ENCODE measurements at regions not wholly inside any gene's neighbourhood (a gene's known extent, or its start where the extent isn't known, plus 50 kb on each side); places are given as distances from the start of the nearest gene placed in this dataset.

DNA sequence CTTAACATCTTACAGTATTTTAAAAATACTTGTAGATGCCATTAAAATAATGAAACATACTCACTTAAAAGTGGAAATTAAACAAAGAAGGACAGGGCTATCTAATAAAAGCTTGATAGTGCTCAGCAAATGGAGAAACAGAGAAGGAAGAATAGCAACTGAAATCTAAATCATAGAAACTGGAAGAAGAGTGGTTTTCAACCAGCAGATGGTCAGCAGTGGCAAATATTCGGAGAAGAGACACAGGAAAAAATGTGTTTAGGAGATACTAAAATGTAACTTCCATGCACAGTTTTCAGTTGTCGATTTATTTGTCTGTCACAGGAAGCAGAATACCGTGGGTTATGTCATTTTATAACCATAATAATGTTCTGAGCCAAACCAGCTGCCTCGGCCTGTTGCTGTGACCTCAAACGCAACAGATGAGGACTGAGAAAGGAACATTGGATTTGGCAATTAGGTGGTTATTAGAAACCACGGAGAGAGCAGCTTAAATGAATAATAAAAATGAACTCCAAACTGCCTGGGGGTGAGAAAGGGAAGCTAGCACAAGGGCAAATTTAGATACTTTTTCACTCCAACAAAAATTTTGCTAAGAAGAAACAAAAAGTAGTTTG lies 246.6 kb upstream of the KCNMB2 start:
- POLR2A ChIA-PET (ENCODE audit: partially characterized antibody) = no interaction called here
- WGBS, 2 experiments (ENCODE audit: extremely low coverage in 1 of 2, insufficient coverage in 1 of 2, insufficient read length in 1 of 2, insufficient replicate concordance in 2 of 2, low coverage in 1 of 2, low lambda C conversion rate in 2 of 2, missing lambda C conversion rate in 1 of 2) = 94% methylated on average over 6 of the region's 6 CpGs; no CpG with 5 or more reads in 1 of the 2 experiments
- H3K23ac ChIP-seq (ENCODE audit: insufficient read length) = no peak overlapping the region
- CTCF ChIA-PET (ENCODE audit: partially characterized antibody) = no interaction called here
- H3K4me3 ChIP-seq (ENCODE audit: extremely low read depth in 1 of 4, insufficient read depth in 2 of 4, low read depth in 3 of 4, low read length in 4 of 4) = no peak overlapping the region
- H2BK15ac ChIP-seq (ENCODE audit: low read length) = no peak overlapping the region
- H2AK5ac ChIP-seq (ENCODE audit: low read depth, low read length) = no peak overlapping the region
- no peak overlapping the region for H4K91ac ChIP-seq (replicated peaks; ENCODE audit: insufficient read length, low read length)
- no peak overlapping the region for H2BK5ac ChIP-seq (ENCODE audit: low read depth, low read length)
- no peak overlapping the region for H2BK120ac ChIP-seq (replicated peaks; ENCODE audit: low read depth, low read length)
- FAIRE-seq (no peak), DNase-seq (ENCODE audit: low read depth in 1 of 2, low spot score in 2 of 2) (no peak)
- H3K4me1 ChIP-seq (replicated peaks in 1 of 4; ENCODE audit: control insufficient read depth in 3 of 4, insufficient read depth in 4 of 4, low read length in 3 of 4) = peaks cover 0 to 2% (median 0%) of the 10 kb centered on the region in 4 experiments; a peak in 1 of 7 replicates
- H3K27me3 ChIP-seq (replicated peaks in 1 of 4; ENCODE audit: control insufficient read depth in 3 of 4, extremely low read depth in 1 of 4, insufficient read depth in 3 of 4, low read length in 3 of 4) = no peaks in the 10 kb centered on the region
- no peaks in the 10 kb centered on the region for H3K79me1 ChIP-seq (ENCODE audit: low read depth, low read length)
- no peaks in the 10 kb centered on the region for H3K79me2 ChIP-seq (ENCODE audit: control insufficient read depth in 1 of 2, insufficient read depth in 2 of 2, low read length in 2 of 2)
- no peaks in the 10 kb centered on the region for H4K20me1 ChIP-seq (replicated peaks in 1 of 2; ENCODE audit: control insufficient read depth in 1 of 2, insufficient read depth in 2 of 2, low read length in 2 of 2)
- 0 out of 4 replicates have a peak, but pooled peaks cover 0 to 5% of the 10 kb centered on the region in 2 experiments for H3K9me3 ChIP-seq (ENCODE audit: insufficient read depth in 2 of 2, low read depth in 1 of 2, low read length in 1 of 2)
- no peak overlapping the region for H4K5ac ChIP-seq (ENCODE audit: insufficient read length, low read depth, low read length)
- H3K18ac ChIP-seq (ENCODE audit: extremely low read depth, low read length) = no peak overlapping the region
- H3K14ac ChIP-seq (ENCODE audit: insufficient read length) = no peak overlapping the region
- no peak overlapping the region for H2BK20ac ChIP-seq (ENCODE audit: low read length)
- no peaks in the 10 kb centered on the region for H3K36me3 ChIP-seq (ENCODE audit: control insufficient read depth in 2 of 4, insufficient read depth in 4 of 4, low read length in 3 of 4)
- no peak overlapping the region for H3K4me2 ChIP-seq (ENCODE audit: insufficient read depth in 1 of 2, low read depth in 2 of 2, low read length in 2 of 2)
- H2BK12ac ChIP-seq (ENCODE audit: low read depth, low read length) = no peak overlapping the region
- no peak overlapping the region for H2AFZ ChIP-seq (ENCODE audit: low read length)
- H4K8ac ChIP-seq (ENCODE audit: extremely low read depth, insufficient read depth, low read length) = no peak overlapping the region
- H3K56ac ChIP-seq (replicated peaks; ENCODE audit: insufficient read length, low read depth, low read length) = no peak overlapping the region
- H3K27ac ChIP-seq (ENCODE audit: low read depth, low read length) = no peak overlapping the region
- H3K23me2 ChIP-seq (ENCODE audit: low read depth, low read length) = no peaks in the 10 kb centered on the region
- H3K4ac ChIP-seq (replicated peaks; ENCODE audit: insufficient read length, low read depth, low read length) = no peak overlapping the region
- H3K9ac ChIP-seq (replicated peaks in 1 of 4; ENCODE audit: extremely low read depth in 1 of 4, low read depth in 3 of 4, low read length in 3 of 4) = no peak overlapping the region
- TF ChIP-seq, protein P1, sequence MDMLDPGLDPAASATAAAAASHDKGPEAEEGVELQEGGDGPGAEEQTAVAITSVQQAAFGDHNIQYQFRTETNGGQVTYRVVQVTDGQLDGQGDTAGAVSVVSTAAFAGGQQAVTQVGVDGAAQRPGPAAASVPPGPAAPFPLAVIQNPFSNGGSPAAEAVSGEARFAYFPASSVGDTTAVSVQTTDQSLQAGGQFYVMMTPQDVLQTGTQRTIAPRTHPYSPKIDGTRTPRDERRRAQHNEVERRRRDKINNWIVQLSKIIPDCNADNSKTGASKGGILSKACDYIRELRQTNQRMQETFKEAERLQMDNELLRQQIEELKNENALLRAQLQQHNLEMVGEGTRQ (IDR thresholded peaks at IDR 0.05; ENCODE audit: low read length) = no peak
- TF ChIP-seq TBP (IDR thresholded peaks at IDR 0.05; ENCODE audit: low read depth, low read length) (no peak), PHF8 (conservative IDR thresholded peaks at IDR 0.05; ENCODE audit: low read depth, low read length) (no peak), JUN (IDR thresholded peaks at IDR 0.05; ENCODE audit: low read depth, low read length) (no peak), HDAC6 (IDR thresholded peaks at IDR 0.05; ENCODE audit: low read depth, low read length) (no peak), CHD1 (IDR thresholded peaks at IDR 0.05; ENCODE audit: low read depth, low read length) (no peak), SIX5 (IDR thresholded peaks at IDR 0.05; ENCODE audit: low read depth, low read length) (no peak), POU5F1 (IDR thresholded peaks at IDR 0.05; ENCODE audit: low read depth, low read length) (no peak), SIRT6 (IDR thresholded peaks at IDR 0.05; ENCODE audit: low read length) (no peak), SUZ12 (IDR thresholded peaks at IDR 0.05; ENCODE audit: low read length) (no peak)
